ENCODE measurements at regions not wholly inside any gene's neighbourhood (a gene's known extent, or its start where the extent isn't known, plus 50 kb on each side); places are given as distances from the start of the nearest gene placed in this dataset.

- Mint-ChIP-seq H3K4me1 (peaks cover 50% of the 10 kb centered on the region), H3K27ac (peak overlapping the region in 2 of 3 experiments; percentile 4 to 49), H3K36me3 (ENCODE audit: low read depth) (no peaks in the 10 kb centered on the region), H3K27me3 (ENCODE audit: low read depth) (peaks cover 9% of the 10 kb centered on the region), H3K4me3 (no peak overlapping the region), H3K9me3 (peaks cover 3% of the 10 kb centered on the region)
- TF ChIP-seq CTCF (IDR thresholded peaks at IDR 0.05; ENCODE audit: unreplicated experiment in 3 of 3) = no peak
These were observed 83.5 kb upstream of the ZNF280D start for GRCh38 chr15:56816781-56817180.

- H3K4me1 Mint-ChIP-seq = peaks cover 34% of the 10 kb centered on the region
- H3K36me3 Mint-ChIP-seq (ENCODE audit: low read depth) = peaks cover 6% of the 10 kb centered on the region
- no peak for TF ChIP-seq CTCF (IDR thresholded peaks at IDR 0.05; ENCODE audit: unreplicated experiment in 3 of 3)
- peaks cover 9% of the 10 kb centered on the region for H3K9me3 Mint-ChIP-seq
- H3K4me3 Mint-ChIP-seq = no peak overlapping the region
- H3K27ac Mint-ChIP-seq = no peak overlapping the region
- H3K27me3 Mint-ChIP-seq (ENCODE audit: low read depth) = peaks cover 5% of the 10 kb centered on the region
These were observed 81.9 kb upstream of the ZNF280D start for GRCh38 chr15:56815247-56815646.

GRCh38 chr15:56814429-56814828 is 81.1 kb upstream of the ZNF280D start:
- no peak overlapping the region for H3K4me3 Mint-ChIP-seq
- TF ChIP-seq CTCF (IDR thresholded peaks at IDR 0.05; ENCODE audit: unreplicated experiment in 3 of 3) = no peak
- peaks cover 2% of the 10 kb centered on the region for H3K27me3 Mint-ChIP-seq (ENCODE audit: low read depth)
- H3K4me1 Mint-ChIP-seq = peaks cover 30% of the 10 kb centered on the region
- no peak overlapping the region for H3K27ac Mint-ChIP-seq
- peaks cover 14% of the 10 kb centered on the region for H3K9me3 Mint-ChIP-seq
- H3K36me3 Mint-ChIP-seq (ENCODE audit: low read depth) = peaks cover 6% of the 10 kb centered on the region

GRCh38 chr15:56813995-56814394 is 80.7 kb upstream of the ZNF280D start:
- peaks cover 18% of the 10 kb centered on the region for H3K9me3 Mint-ChIP-seq
- no peak for TF ChIP-seq CTCF (IDR thresholded peaks at IDR 0.05; ENCODE audit: unreplicated experiment in 3 of 3)

GRCh38 chr15:56812961-56813360 is 79.7 kb upstream of the ZNF280D start:
- no peak for TF ChIP-seq CTCF (IDR thresholded peaks at IDR 0.05; ENCODE audit: unreplicated experiment in 3 of 3)
- Mint-ChIP-seq H3K27me3 (ENCODE audit: low read depth) (no peaks in the 10 kb centered on the region), H3K27ac (no peak overlapping the region), H3K36me3 (ENCODE audit: low read depth) (peaks cover 18% of the 10 kb centered on the region), H3K4me1 (peaks cover 21% of the 10 kb centered on the region), H3K9me3 (peaks cover 28% of the 10 kb centered on the region), H3K4me3 (no peak overlapping the region)

More at GRCh38 chr15:56813995-56814394, 80.7 kb upstream of the ZNF280D start:
- Mint-ChIP-seq H3K4me3 (no peak overlapping the region), H3K4me1 (peaks cover 27% of the 10 kb centered on the region), H3K27ac (no peak overlapping the region), H3K36me3 (ENCODE audit: low read depth) (peaks cover 9% of the 10 kb centered on the region), H3K27me3 (ENCODE audit: low read depth) (no peaks in the 10 kb centered on the region)

- Mint-ChIP-seq H3K27me3 (ENCODE audit: low read depth) (no peaks in the 10 kb centered on the region), H3K9me3 (peaks cover 32% of the 10 kb centered on the region), H3K4me3 (no peak overlapping the region), H3K27ac (peak overlapping the region in 1 of 3 experiments; percentile 14), H3K36me3 (ENCODE audit: low read depth) (peaks cover 22% of the 10 kb centered on the region), H3K4me1 (peaks cover 14% of the 10 kb centered on the region)
- no peak for TF ChIP-seq CTCF (IDR thresholded peaks at IDR 0.05; ENCODE audit: unreplicated experiment in 3 of 3)
These were observed 78.9 kb upstream of the ZNF280D start for GRCh38 chr15:56812221-56812620.
